EH (cell line): ENCODE measurements at regions not wholly inside any gene's neighbourhood (a gene's known extent, or its start where the extent isn't known, plus 50 kb on each side); places are given as distances from the start of the nearest gene placed in this dataset.
A peak's percentile ranks its signal among the peaks of the same experiment; 100 is the strongest.

Source experiments
- DNase-seq: peaks from one replicate; pipeline ENCODE4 v3.0.0-alpha.2; 2015; ENCODE audit warnings: low read depth

DNA sequence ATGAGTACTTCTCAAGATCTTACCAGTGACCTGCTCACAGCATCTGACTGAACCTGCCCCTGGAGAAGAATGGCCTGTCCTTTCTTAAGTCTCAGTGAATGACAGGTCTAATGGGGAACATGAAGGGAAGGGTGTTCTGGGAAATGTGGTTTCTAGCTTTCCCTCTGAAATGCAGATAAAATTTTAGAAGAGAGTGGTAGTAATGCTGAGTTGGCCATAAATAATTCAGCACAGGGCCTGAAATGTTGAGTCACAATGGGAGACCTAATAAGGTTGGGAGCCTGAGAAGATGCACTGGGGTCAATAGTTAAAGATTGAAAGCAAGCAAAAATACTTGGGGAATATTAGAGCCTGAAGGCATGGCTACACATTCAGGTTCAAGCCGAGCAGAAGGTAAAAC, 214.9 kb upstream of the ARHGAP24 start:
- no peak for DNase-seq

DNA sequence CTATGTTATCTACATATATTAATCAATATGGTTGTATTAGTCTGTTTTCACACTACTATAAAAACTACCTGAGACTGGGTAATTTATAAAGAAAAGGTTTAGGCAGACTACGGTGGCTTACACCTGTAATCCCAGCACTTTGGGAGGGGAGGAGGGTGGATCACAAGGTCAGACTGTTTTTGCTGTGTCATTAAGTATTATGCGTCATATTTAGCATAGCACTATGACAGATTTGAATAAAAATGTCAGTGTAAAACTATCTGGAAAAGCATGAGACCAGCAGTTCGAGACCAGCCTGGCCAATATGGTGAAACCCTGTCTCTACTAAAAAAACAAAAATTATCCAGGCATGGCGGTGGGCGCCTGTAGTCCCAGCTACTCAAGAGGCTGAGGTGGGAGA, 209.7 kb upstream of the ARHGAP24 start:
- DNase-seq: no peak

DNA sequence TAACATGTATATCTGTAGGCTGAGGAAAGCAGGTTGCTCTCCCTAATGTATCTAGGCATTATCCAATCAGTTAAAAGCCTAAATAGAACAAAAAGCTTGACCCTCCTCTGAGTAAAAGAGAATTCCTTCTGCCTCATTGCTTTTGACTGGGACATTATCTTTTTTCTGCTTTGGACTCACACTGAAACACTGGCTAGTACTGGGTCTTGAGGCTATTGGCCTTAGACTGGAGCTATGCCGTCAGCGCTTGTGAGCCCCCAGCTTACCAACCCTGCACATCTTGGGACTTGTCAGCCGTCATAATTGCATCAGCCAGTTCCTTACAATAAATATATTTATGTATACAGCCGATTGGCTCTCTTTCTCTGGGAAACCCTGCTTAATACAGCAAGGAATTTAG, 206.8 kb upstream of the ARHGAP24 start:
- DNase-seq: no peak

DNA sequence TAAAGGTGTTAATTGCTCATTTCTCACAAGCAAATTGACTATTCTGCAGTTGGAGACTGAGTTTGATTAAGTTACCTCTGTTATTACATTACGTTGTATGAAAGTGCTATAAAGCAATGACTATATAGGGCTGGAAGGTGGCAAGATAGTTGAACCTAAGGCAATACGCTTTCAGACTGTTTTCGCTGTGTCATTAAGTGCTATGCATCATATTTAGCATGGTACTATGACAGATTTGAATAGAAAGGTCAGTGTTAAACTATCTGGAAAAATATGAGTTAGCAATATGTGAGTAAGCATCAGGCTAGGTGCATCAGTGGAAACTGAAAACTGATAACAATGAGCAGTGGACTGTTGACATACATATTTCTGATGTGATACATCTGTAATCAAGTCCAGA, 206.0 kb upstream of the ARHGAP24 start:
- DNase-seq: no peak

DNA sequence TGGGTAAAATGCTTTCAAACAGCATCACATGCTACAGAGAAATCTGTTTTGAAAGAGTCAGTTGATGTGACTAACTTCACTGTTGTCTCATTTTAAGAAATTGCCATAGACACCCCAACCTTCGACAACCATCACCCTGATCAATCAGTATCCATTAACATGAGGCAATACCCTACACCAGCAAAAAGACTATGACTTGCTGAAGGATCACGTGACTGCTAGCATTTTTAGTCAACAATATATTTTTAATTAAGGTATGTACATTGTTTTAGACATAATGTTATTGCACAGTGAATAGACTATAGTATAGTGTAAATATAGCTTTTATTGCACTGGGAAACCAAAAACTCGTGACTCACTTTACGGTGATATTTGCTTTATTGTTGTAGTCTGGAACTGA, 200.0 kb upstream of the ARHGAP24 start:
- DNase-seq: no peak

DNA sequence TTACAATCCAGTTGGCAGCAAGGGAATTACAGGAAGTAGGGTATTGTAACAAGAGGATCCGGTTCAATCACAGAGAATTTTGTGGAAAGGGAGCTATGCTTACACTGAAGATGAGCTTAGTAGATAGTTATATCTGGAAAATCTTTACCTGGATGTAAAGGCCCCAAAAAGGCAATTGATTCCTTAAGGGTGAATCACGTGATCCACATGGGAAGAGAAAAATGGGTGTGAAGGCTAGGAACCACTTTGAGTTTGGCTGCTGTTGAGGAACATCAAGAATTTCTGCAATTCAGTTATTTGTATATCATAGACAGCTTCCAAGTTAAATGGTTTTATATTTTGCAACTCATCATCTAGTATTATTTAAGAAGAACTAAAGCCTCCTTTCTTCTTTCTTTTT, 194.0 kb upstream of the ARHGAP24 start:
- DNase-seq: no peak

DNA sequence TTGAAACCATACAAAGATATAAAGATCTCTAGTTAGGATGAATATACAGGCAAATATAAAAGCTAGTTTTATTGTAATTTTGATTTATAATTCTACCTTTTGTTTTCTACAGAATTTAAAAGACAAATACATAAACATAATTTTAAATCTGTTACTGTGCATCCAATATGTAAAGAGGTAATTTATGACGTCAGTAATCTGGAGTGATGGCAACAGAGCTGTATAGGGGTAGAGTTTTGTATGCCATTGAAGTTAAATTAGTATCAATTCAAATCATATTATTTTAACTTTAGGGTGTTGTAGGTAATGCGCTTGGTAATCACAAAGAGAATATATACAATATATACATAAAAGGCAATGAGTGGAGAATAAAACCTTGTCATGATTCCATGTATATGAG, 183.7 kb upstream of the ARHGAP24 start:
- DNase-seq: no peak

DNA sequence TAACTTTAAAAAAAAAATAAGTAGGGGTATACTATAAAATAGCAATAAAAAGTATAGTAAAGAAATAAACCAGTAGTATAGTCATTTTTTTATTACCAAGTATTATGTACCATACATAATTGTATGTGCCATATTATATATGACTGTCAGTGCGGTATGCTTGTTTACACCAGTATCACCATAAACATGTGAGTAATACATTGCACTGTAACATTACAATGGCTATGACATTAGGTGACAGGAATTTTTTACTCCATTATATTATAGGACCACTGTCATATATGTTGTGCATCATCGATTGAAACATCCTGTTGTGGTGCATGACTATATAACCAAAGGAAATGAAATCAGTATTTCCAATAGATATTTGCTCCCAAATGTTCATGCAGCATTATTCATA, 176.9 kb upstream of the ARHGAP24 start:
- no peak for DNase-seq

DNA sequence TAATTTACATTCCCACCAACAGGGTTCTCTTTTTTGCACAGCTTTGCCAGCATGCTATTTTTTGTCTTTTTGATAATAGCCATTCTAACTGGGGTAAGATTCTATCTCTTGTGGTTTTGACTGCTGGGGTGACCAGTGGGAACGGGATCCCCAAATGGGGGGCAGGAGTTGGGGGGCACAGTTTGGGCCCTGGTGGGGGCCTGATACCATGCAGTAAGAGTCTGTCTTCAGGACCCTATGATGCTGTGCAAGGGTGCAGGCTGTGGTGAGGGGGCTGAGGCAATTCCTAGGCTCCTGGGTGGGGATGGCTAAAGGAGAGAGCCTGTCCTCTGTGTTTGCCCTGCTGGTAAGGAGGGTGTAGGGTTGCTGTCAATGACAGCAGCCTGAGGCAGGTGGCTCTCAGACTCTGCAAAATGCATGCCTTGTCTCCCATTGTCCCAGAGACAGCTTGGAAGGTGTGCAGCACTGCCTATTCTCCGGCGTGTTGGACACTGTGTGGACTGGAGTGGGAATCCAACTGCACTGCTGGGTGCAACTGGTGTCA, 172.7 kb upstream of the ARHGAP24 start:
- DNase-seq: no peak

DNA sequence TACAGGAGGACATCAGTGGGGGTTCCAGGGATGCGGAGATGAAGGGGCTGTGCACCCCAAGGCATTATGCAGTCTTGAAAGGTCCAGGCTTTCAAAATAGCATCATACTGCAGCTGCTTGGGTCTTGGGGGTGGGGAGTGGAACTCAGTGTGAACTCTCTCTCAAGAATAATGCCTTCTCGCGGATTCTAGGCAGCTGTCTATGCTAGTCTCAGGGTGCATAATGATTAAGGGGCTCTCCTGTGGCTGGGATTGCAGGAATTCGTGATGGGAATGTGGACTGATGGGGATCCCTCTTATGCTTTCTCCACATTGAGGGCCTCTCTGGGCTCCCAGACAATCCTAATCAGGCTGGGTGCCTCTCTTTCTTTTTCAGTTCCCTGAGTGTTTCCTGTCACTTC, 172.2 kb upstream of the ARHGAP24 start:
- DNase-seq: no peak

DNA sequence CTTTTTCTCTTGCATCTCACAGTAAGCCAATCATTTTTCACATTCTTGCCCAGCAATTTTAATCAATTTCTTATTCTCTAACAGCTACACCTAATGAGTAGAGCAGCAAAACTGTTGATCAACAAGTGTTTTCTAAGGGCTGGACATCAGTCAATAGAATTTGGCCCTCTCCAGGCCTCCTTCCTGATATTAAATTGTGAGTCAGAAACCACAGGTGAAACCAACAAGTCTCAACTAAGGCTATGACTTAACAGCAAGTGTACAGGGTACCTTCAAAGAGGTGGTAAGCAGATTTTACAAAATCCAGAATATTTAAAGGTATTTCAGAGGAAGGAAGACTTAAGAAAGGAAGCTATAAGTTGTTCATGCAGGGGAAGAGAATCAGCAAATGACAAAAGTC, 156.5 kb upstream of the ARHGAP24 start:
- DNase-seq: no peak

DNA sequence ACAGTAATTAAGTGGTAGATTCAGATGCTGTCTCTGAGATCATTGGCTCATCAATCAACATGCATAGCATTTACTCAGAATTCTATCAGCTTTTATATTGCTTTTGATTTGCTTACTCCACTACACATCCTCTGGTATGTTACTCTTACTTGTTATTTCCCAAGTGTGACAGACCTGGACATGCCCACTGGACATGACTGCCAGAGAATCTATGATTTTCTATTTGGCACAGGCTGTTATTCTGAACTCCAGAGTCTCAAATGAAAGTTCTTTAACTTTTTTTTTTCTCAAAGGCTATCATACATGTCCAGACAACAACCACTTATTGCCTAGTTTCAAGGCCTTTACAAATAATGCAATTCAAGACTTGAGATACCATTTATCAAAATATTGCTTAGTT, 116.1 kb upstream of the ARHGAP24 start:
- no peak for DNase-seq

DNA sequence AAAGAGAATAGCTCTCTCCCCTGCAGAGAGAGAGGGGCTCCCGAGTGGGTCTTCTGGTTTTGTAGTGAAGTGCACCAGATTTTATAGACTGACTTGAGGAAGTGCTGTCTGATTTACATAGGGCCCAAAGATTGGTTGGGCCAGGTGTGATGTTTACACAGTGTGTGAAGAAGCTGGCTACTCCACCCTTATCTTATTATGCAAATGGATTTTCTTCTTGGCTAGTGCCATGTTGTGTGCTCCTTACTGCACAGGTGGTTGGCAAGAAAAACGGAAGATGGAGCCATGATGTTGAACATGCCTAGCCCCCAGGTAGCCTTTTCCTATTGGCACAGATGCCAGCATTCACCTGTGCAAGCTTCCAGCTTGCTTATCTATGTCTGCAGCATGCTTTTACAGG, 112.4 kb upstream of the ARHGAP24 start:
- DNase-seq: no peak

DNA sequence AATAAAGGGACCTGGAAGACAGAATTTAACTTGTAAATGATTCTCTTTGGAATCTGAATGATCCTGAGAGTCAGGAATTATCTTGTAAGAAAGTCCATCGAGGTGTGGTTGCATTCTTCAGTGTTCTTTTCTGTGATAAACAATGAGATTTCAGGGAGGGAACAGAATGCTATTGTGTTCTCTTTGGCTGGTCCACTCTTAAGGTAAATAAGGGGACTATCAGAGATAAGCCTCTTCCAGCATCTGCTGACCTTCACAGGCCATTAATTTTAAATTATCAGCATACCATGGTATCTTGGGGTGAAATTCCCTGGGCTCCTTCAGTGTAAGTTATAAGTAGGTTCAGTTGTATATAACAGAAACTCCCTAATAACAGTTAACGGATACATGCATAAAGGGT, 107.1 kb upstream of the ARHGAP24 start:
- DNase-seq: no peak

DNA sequence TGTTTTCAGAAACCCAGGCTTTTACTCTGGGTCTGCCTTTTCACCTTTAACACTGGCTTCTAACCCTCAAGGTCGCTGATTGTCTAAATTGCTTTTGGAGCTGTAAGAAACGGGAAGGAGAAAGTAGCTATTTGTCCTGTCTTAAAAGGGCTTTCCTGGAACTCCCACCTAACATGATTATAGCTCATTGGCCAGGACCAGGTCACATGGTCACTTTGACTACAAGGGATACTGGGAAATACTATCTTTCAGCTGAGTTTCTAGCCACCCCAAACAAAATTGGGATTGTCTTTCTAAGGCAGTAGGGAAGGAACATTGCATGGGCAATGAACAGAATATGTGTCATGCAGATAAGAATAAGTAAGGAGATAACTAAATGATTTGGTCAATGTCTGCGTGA, 106.7 kb upstream of the ARHGAP24 start:
- no peak for DNase-seq

DNA sequence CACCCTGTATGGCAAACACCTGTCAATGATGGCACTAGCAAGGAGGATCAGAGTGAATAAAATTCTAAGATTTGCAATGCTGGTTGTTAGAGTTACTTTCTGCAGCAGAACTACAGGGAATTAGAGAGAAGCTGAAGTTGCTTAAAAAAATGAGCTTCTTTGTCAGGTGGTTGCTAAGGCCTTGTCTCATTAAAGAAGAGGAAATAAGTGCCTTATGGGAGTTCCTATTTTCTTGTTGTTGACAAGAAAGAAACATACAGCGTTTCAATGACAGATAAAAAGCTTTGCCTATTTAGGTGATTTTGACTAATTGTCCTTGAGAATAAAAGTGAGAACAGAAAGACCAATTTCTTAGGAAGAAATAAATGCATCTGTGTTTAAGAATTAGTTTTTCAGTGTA, 106.0 kb upstream of the ARHGAP24 start:
- DNase-seq: no peak

DNA sequence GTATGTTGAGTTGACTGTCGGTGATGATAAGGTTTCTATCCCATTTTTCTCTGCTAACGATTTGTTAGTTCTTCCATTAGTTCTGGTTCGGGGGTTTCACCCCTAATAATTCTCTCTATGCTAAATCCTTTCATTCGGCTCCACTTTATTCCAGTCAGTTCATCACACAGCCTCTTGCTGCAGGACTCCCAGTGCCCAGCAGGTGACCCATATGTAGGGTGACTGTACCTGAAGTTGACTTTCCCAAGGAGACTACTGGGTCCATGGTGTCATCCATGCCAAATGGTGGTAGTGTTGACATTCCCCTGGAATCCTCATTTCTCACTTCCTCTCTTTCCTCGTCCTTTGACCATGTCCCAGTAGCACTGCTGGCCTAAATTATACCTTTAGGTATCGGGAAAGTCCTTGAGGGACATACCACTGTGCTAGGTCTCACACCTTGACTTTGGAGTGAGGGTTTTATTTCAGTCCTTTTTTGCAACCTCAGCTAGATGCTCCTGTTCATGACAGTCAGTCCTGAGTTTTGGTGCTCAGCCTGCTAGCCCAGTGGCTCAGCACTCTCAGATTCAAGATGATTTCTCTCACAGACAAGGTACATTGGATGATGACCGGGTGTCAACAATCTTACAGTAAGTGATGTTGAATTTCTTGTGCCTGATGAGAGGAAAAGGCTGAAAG, 105.1 kb upstream of the ARHGAP24 start:
- DNase-seq: no peak

DNA sequence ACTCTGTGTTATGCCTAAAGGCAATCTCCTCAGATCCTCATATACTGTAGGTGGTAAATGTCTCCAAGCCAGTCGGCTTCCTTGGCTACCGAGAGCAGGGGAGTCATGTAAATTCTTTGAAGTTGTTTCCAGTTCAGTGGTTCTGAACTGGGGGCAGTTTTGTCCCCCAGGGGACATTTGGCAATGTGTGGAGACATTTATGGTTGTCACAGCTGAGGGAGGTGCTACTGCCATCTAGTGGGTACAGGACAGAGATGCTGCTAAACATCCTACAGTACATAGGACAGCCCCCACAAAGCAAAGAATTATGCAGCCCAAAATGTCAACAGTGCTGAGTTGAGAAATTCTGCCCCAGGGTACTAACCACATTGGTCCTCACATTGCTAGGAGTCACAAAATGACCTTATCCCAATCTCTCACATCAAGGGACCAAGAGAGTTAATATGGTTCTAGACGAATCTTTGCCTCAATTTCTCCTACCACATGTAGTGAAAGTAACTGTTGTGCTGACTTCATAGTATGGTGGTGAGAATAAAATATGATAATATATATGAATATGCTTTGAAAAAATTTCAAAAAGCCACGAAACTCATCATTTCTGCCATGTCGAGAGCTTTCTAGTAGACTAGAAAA, 104.4 kb upstream of the ARHGAP24 start:
- peak; percentile 53 for DNase-seq

DNA sequence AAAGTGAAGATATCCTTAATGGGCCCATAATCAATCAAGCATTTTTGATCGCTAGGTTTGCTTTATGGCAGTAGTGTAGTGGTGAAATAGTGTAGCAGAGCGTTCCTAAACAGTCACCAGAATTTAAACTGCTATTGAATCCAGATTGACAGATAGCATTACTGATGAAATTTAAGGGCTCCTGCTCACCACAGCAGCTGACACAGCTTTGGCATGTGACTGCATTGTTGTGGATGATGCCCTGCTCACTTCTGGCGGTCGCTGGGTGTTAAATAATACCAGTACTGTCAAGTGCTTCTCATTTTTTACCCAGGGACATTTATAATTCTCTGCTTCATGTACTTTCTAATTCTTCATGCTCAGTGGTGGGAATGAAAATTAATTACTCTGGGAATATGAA, 102.0 kb upstream of the ARHGAP24 start:
- DNase-seq: no peak

DNA sequence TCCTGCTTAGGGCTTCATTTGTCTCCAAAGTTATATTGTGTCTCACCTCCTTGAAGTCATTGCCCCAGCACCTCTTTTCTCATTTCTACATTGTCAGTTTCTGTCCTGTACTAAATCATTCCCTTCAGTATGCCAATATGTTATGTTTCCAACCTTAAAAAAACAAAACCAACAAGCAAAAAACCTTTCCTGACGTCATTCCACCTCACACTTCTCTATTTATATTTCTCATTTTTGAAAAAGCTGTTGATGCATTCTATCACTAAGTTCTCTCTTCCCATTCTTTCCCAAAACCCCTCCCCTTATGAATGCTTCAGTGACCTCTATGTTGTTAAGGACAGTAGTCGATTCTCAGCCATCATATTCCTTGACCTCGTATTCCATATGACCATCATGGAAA, 98.7 kb upstream of the ARHGAP24 start:
- no peak for DNase-seq

DNA sequence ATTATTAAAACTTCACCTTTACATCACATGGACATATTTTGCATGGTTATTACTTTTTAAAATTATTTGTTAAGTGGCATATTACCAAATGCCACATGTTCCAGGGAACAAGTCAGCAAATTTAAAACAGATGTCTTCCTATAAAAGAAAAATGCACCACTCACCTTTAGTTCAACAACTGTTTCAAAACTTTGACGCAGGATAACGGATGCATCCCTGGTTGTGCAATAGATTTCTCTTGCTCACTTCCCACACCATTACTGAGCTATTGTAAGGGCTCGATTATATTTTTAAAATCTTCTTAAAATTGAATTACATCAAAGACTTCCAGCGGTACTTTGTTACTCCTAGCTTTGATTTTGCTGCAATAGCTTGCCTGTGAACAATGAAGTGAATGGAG, 93.0 kb upstream of the ARHGAP24 start:
- DNase-seq: no peak

DNA sequence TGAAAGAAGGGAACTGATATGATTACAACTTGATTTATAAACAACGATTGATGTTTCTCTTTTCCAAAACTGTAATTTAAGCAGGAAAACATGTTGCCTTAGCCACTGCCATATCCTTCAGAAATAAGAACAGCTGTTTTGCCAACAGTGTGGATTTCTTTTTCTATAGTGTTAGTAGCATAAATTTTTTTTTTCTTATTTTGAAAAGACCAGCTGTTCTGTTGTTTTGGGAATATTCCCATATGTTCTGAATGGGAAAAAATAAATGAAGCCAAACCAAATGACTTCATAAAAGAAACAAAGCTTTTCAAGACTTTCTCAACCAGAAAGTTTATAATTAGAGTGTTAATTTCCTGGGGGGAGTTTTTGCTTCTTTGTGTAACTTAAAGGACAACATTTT, 83.9 kb upstream of the ARHGAP24 start:
- no peak for DNase-seq

DNA sequence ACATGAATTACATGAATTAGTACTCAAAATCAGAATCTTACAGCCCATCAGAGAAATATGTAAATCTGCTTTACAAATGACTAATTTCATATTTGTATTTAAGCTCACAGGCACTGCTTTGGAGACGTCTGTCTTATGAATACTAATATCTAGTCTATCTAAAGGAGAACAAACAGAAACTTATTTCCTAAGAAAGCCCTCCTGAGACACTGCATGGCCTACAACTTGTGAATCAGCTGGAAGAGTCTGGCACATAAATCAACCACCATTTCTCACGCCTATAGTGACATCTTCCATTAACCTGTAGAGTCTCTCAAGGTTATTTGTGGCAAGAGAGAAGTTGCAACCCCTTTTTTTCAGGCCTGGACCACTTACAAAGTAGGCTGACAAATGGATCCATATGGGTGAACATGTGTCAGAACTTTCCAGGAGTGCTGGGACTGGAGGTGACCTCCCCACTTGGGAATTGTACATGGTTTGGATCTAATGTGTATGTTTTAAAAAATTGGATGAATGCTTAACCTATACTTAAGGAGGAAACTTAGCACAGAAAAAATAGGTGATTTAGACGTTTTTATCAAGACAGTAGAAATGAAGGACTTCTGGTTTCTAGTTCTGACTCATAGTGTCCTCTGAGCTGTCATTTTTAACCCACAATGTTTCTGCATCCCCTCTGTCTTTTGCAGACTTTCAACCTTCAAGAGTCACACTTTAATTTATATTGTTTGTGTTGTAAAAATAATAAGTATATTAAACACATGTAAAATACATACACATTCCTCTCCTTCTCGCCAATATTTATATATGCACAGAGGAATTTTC, 83.2 kb upstream of the ARHGAP24 start:
- no peak for DNase-seq
